GM19395 (cell line): ENCODE measurements at regions not wholly inside any gene's neighbourhood (a gene's known extent, or its start where the extent isn't known, plus 50 kb on each side); places are given as distances from the start of the nearest gene placed in this dataset.

ENCODE experiments used
- ATAC-seq: cut with Tn5 transposase; IDR thresholded peaks from one replicate; pipeline ENCODE4 v1.9.1; 2021; ENCODE audit warnings: mild to moderate bottlenecking, moderate library complexity; ENCODE audit not compliant: unreplicated experiment

DNA sequence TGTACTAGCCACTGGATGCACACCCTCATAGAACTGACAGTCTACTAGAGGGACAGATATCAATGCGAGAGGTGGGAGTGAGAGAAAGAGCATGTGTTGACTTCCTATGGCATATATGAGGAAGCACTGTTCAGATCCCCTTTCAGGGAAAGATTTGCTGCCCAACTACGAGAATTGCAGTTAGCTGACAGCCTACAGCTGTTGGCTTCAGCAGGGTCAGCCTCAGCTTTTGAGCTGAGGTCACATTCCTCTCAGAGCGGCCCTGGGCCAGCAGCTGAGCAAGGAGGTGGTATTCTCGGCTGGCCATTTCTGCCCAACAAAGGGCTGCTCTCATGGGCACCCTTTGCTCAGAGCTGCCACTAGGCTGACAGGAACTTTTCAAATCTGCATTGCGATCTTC is 580.2 kb downstream of the MID1IP1 start:
- no peak for ATAC-seq

DNA sequence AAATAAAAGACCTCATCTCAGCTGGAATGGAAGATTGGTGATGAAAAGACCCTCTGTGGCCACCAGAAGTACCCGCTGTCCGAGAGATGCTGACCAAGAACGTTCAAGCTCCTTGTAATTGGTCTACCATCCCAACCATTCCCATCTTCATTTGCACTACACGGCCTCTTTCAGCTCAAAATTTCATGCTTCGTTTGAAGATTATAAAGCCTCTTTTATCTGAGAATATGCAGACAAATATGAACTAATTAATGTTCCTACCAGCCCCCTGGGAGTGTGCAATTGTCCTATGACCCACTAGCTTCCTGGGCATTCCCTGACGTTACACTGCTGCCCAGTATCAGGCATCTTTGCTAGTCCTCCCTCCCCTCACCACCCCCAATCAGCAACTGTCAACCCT is 583.7 kb downstream of the MID1IP1 start:
- ATAC-seq, result no peak

DNA sequence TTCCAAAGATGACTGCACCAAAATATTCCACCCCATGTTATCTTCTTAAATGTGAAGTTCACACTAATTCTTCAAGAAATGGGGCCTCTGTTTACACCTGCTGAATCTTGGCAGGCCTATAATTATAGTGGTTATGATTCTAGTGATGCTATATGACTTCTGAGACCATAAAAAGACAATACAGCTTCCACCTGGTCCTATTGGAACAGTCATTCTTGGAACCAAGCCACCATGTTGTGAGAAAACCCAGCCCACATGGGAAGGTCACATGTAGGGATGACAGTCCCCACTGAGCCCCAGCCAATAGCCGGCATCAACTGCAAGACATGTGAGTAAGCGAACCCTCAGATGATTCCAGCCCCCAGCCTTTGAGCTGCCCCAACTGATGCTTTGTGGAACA is 587.5 kb downstream of the MID1IP1 start:
- ATAC-seq, result no peak

DNA sequence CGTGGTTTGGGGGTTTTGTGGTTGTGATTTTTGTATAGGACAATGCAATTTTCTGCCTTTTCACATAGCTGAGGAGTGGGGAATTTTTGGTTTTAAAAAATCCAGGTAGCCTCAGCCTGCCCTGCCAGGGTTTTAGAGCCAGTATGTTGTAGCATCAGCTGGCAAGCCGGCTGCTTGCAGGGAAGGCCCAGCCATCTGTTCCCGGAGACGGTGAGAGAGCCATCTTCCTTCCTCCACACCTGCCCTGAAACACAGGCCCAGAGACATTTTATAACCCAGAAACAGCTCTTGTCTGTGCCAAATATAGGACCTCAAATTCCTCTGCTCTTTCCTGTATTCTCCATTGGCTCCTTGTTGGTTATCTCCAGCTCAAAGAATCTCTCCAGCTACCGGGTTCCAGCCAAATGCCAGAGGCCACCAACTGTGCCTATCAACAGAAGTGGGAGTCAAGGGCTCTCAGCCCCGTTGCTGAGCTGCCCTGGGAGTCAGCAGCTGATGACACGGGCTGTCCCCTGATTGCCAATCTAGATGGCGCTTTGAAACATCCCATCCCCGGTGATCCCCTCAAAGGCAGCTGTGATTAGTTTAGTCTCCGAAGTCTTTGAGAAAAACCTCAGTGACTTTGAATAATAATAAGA is 595.2 kb downstream of the MID1IP1 start:
- ATAC-seq, result no peak

DNA sequence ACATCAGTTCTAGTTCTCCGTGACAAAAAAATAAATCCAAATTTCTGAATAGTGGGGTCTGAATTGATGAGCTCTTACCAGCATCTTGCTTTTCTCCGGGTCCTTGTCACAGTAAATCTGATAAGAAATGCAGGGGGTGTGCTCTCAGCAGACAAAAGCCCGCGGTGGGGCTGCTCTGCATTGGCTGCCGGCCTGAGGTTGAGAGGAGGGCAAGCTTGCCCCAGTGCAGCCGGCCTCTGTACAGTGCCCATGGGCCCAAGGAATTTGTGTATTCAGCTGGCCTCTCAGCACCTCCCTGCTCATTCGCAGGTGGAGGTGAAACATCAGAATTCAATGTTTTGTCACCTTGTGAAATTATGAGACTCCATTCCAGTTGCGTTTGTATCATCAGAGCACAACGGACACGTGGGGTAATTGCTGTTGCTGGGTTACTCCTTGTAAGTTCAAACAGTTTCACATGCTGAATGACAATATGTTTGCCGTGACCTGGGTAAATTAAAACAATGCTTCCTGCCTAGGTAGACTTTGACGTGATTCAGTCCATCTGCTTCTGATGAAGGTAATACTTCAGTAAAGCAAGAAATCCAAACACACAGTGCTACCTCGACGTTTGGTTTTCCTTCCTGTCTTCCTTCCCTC is 596.4 kb downstream of the MID1IP1 start:
- ATAC-seq, result no peak

DNA sequence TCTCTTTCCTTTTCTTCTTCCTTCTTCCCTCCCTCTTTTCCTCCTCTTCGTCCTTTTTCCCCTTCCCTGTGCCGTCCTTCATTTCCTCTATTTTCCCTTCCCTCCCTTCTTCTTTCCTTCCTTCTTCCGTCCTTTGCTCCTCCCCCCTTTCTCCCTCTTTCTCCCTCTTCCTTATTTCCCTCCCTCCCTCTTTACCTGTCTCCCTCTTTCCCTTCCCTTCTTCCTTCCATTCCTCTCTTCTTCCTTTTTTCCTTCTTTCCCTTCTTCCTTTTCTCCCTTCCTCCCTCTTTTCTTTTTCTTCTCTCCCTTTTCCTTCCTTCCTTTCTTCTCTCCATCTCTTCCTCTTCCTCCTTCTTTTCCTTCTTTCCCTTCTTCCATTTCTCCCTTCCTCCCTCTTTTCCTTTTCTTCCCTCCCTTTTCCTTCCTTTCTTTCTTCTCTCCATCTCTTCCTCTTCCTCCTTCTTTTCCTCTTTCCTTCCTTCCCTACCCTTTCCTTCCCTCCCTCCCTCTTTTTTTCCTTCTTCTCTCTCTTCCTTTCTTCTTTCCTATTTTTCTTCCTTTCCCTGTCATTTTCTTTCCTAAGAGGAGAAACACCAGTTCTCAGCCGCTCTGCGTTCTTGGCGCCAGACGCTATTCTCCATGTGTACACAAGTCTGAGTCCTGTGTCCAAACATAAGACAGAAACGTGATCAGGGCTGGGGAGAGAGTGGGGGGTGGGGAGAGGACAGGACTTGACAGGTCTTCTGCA is 597.1 kb downstream of the MID1IP1 start:
- no peak for ATAC-seq

DNA sequence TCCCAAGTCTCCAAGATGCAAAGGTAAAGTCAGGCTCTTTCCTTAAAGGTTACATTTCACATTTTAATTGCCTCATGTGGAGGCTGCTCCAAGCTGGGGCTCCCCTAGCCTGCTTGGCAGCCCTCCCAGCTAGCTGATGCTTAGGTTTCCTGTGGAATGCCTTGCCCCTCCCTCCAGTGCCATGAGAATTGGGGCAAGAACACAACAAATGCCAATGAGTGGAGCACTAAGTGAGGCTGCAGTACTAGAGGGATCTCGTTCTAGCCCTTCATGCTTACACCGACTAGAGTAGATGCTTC is 597.7 kb downstream of the MID1IP1 start:
- no peak for ATAC-seq

DNA sequence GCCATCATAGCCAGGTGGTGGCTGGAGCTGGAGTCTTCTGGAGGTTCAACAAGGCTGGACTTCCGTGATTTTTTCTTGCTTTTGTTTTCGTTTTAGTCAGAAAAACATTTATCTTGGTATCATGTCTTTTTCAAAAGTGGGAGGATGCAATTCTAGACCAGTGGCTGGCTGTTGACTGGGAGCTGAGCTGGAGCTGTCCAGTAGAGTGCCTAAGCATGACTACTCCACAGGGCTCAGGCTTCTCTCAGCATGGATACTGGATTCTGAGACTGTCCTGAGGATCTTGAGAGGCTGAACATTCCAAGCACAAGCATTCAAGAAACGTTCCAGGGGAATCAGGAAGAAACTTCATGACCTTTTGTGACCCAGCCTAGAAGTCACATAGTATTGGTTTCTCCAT is 598.1 kb downstream of the MID1IP1 start:
- ATAC-seq, result no peak

DNA sequence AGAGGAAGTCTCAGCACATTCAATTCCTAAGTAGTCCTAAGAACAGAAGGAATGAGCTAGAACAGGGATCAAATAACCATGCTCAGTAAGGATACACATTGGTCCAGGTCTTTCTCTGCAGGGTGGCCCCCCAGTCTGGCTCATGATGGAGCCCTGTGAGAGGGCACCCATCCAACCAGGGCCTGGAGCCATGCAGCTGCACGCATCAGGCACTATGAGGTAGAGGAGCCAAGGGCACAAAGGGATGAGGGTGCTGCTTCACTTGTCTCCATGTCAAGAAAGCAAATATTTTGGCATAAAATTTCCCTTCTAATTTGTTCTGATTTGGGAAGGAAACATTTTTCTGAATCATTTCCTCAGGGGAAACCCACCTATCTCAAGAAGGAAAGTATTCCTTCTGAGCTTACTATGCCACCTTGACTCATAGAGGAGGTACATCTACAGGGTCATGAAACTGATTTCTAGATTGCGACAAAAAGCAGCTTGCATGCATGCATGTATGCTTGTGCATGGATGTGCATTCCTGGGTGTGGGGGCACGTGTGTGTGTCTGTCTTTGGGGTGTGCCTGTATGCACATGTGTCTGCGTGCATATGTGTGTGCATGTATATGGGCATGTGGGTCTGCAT is 600.3 kb downstream of the MID1IP1 start:
- no peak for ATAC-seq

DNA sequence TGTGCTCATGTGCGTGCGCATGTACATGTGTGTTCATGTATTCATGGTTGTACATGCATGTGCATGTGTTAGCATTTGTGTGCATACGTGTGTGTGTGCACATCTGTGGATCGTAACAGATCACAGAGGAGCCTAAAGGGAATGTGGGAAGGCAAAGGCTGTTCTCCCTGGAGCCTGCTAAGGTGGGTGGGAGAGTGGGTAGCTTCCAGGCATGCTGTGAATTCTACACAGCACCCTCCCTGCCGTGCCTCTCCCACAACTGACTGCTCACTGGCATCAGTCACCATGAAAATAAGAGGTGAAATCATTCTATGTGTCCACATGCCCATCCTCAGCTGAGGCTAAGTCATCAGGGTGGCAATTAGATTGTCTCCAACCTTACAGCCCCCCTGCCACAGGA is 600.9 kb downstream of the MID1IP1 start:
- no peak for ATAC-seq

DNA sequence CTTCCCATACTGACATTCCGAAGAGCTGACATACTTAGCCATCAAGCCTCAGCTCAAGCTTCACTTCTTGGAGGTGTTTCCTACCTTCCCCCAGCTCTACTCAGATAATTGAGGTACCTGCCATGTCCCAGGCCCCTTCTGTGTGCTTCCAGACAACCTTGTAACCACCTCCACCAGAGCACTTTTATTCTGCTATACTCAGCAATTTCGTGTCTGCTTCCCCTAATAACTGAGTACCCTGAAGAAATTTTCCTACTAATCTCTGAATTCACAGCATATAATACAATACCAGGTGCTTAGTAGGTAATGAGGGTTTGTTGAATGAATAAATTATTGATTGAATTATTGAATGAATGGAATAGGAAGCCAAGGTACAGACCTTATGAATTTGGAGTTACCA is 605.5 kb downstream of the MID1IP1 start:
- ATAC-seq, result no peak

DNA sequence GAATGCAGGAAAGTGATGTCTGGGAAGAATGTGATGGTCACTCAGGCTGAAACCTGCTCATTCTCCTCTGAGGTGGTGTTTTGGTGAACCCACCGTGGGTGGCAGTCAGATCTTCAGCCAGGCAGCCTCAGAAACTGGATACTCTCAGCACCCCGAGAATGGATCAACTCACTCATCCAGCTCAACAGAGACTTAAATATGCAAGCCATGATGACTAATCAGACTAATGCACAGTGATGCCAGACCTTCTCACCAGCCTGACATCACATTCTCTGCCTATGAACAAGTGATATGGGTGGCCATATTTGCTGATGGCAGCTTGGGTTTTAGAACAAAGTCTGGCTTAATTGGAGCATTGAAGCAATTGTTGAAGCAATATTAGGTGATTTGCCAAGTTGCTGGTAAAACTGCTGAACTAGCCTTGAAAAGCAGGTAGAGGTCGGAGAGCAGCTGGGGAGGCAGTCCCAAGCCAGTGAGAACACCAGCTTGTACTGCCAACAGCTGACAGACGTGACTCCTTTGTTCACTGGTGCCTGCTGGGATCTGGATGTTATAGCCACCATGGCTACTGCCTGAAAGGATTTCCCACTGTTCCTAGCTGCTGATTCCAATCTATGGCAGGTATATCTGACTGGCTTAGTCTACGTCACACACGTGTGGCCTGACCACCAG is 608.1 kb downstream of the MID1IP1 start:
- ATAC-seq, result no peak

DNA sequence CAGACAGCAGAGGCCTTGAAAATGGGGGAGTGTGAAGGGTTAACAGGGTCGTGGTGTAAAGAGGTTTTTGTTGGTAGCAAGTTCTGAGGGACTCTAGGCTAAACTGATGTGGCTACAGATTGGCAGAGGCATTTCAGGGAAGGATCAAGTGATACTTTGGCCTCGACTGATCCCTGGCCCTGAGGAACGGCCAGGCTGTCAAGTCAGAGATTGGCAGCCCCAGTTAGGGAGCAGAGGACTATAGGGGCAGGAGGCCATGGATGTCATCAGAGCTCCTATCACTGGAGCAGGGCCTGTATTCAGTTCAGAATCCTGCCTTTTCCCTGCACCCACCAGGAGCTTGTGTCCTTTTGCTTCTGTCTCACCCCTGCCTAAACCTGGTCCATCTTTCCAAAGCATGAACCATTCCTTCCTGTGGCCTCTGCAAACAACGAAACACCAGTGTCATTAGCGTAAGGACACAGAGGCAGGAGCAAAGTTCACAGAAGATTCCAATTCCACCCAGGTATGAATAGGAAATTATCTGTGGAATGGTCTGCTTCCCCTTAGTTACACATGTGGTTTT is 613.1 kb downstream of the MID1IP1 start:
- no peak for ATAC-seq

DNA sequence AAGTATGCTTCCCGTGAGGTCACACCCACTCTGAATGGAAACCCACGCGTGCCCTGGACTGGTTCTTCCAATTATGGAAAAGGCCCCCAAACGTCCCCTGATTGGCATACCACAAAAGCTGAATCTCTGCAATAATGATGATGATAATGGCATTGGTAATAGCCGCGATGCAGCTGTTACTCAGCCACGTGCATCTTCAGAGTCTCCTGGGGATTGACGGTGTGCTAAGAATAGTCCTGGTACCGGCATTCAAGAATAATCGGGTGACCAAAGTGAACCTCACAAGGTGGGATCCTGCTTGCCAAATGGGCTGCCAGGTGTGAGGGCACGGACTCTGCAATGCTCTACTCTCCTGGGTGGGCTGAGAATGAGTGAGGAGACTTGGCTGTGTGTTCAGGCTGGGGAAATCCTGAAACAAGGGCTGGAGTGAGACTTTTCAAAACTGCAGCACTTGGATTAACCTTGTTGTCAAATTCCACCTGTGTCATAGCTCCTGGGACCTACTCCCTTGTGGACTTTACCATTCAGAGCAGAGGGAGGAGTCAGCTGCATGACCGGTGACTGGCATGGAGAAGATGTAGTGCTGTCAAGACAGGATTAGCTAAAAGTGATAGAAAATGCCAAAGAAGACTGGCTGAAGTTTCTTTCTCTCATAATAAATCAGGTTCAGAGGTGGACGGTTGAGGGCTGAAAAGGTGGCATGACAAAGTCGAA is 615.4 kb downstream of the MID1IP1 start:
- no peak for ATAC-seq

DNA sequence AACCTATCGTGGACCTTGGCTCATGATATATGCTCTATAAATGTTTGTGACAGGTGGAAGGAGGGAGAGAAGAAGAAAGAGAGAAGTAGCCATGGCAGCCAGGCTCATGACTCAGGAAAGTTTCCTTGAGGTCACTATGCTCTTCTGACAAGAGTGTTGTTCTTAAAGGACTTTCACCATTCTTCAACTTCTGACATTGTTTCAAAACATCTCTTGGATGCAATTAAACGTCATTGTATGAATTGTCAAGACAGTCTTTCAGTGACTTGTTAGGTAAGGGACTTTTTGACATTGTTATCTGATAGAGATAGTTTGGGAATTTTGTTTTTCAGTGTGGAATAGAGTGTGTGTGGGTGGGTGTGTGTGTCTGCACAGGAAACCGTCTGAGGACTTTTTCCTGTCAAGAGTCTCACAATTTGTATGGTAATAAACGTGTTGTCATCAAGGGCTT is 617.0 kb downstream of the MID1IP1 start:
- ATAC-seq, result no peak

DNA sequence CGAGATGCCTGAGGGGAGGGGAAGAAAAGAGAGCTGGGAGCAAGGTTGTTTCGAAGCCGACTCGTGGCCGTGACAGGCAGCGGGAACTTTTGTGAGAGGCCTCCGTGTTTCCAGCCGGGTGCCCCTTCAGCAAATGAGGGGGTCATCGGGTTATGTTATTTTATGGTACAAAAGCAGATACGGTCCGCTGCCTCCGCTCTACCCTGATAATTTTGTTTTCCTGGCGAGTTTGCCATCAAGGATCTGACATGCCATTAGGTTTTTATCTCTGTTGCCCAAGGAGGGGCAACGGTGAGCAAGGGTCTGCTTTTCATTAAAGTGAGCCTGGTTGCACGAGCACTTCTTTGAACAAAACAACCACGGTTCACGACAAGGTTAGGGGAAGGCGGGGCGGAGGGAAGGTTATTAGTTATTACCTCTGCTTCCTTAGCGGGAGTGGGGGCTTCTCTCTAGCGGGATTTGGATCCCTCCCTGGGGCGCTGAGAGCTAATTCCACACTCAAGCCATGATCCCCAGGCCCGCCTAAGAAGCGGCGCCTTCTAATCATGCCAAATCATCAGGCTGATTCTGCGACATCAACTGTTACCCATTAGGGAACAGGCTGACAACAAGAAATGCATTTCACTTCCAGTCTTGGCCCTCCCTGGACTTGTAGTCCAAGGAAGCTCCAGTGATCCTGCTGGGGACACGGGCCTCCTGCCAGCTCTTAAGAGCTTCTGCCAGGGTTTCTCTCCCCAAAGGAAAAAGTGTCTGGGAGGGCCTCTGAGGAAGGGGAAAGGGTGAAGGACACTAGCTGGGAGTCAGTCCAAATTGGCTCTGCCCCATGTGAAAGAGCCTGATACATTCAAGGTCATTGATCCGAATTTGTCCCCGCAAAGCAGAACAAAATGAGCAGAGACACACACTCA is 617.7 kb downstream of the MID1IP1 start:
- no peak for ATAC-seq

DNA sequence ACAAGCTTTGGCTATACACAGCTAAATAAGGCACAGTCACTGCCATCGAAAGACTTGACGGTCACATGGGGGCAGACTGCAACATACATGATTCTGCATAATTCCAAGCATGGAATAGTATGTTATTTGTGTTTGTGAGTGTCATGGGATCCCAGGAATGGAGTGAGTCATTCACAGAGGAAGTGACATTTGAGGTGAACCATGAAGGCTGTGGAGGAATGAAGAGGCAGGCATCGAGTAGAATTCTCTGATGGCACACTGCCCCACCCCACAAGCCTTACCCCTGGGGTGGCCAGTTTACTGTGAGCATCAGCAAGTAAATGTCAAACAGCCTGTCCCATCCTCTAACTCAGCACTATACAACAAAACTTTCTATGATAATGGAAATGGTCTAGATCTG is 619.7 kb downstream of the MID1IP1 start:
- ATAC-seq, result no peak

DNA sequence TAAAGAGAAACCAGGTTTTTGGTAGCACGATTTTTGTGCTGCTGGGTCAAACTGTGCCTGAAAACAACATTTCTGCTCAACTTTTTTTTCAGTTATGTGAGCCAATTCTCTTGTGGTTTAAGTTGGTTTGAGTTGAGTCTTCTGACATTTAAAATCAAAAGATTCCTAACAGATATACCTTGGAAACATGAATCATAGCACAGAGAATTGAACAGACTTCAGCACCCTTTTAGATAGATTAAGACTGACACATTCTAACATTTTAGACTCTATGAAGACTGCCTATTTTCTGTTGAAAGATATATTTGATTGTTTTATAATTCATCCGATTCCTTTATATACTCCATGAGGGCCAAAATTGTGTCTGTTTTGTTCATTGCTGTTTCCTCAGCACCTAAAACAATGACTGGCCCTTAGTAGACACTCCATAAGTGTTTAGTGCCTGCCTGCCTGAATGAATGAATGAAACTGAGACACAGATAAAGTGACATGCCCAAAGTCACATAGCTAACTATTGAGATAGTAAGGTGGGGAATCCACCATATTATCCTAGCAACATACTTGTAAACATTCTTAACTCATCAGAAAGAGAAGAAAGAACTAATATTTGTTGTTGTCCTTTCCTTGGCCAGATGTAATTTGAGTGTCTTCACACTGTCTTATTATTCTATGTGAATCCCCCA is 624.0 kb downstream of the MID1IP1 start:
- no peak for ATAC-seq

DNA sequence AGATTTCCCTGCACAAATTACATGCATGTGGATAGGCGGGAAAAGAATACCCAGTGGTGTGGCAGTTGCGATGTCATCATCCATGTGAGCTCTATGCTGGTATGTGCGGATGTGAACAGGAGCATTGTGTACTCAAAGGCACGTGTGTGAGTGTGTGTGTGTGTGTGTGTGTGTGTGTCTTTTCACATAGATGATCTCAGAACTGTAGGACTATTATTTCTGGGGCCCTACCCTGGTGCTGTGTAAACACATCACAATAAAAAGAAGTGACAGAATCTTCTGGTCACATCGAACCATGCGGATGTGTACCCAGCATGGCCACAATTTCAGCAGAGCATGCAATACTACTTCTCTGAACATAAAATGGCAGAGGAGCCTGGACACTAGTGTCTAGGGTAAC is 624.8 kb downstream of the MID1IP1 start:
- no peak for ATAC-seq
